ENCODE measurements at regions not wholly inside any gene's neighbourhood (a gene's known extent, or its start where the extent isn't known, plus 50 kb on each side); places are given as distances from the start of the nearest gene placed in this dataset.

- TF ChIP-seq CTCF (IDR thresholded peaks at IDR 0.05; ENCODE audit: poor library complexity) (no peak), EZH2phosphoT487 (IDR thresholded peaks at IDR 0.05; ENCODE audit: low read depth, severe bottlenecking, unreplicated experiment) (no peak), EZH2 (IDR thresholded peaks at IDR 0.05; ENCODE audit: borderline replicate concordance) (no peak)
- no peaks in the 10 kb centered on the region for H3K9me3 ChIP-seq (ENCODE audit: low read depth)
- DNase-seq (ENCODE audit: low spot score), result no peak
- 91% methylated on average over 6 of the region's 6 CpGs for WGBS (ENCODE audit: low lambda C conversion rate, missing lambda C conversion rate)
- H2AFZ ChIP-seq, result no peak overlapping the region
- no peaks in the 10 kb centered on the region for H3K27me3 ChIP-seq
- no peaks in the 10 kb centered on the region for H3K4me1 ChIP-seq (ENCODE audit: insufficient read depth)
- no peaks in the 10 kb centered on the region for H3K9me2 ChIP-seq (replicated peaks; ENCODE audit: insufficient read depth)
- H3K4me2 ChIP-seq, result no peak overlapping the region
- no peaks in the 10 kb centered on the region for H3K36me3 ChIP-seq (replicated peaks; ENCODE audit: insufficient read depth, low read depth)
- H3K4me3 ChIP-seq, result no peak overlapping the region
- no peak overlapping the region for H3K27ac ChIP-seq
- no peaks in the 10 kb centered on the region for H3K79me2 ChIP-seq
- no peaks in the 10 kb centered on the region for H4K20me1 ChIP-seq (ENCODE audit: insufficient read depth, poor library complexity, severe bottlenecking)
These were observed 116.6 kb upstream of the PZP start for GRCh38 chr12:9324782-9325181.

GRCh38 chr12:9323144-9323681 is 115.0 kb upstream of the PZP start:
- no peaks in the 10 kb centered on the region for H3K27me3 ChIP-seq
- H2AFZ ChIP-seq, result no peak overlapping the region
- DNase-seq (ENCODE audit: low spot score), result no peak
- H3K27ac ChIP-seq, result no peak overlapping the region
- H3K36me3 ChIP-seq (replicated peaks; ENCODE audit: insufficient read depth, low read depth), result no peaks in the 10 kb centered on the region
- no peak overlapping the region for H3K4me3 ChIP-seq
- no peaks in the 10 kb centered on the region for H3K9me3 ChIP-seq (ENCODE audit: low read depth)
- H3K4me2 ChIP-seq, result no peak overlapping the region
- H3K4me1 ChIP-seq (ENCODE audit: insufficient read depth), result no peaks in the 10 kb centered on the region
- no peaks in the 10 kb centered on the region for H3K9me2 ChIP-seq (replicated peaks; ENCODE audit: insufficient read depth)
- H4K20me1 ChIP-seq (ENCODE audit: insufficient read depth, poor library complexity, severe bottlenecking), result no peaks in the 10 kb centered on the region
- WGBS (ENCODE audit: low lambda C conversion rate, missing lambda C conversion rate), result 45% methylated on average over 5 of the region's 5 CpGs
- no peaks in the 10 kb centered on the region for H3K79me2 ChIP-seq
- TF ChIP-seq EZH2 (IDR thresholded peaks at IDR 0.05; ENCODE audit: borderline replicate concordance), result no peak
- no peak for TF ChIP-seq CTCF (IDR thresholded peaks at IDR 0.05; ENCODE audit: poor library complexity)
- no peak for TF ChIP-seq EZH2phosphoT487 (IDR thresholded peaks at IDR 0.05; ENCODE audit: low read depth, severe bottlenecking, unreplicated experiment)

GRCh38 chr12:9319842-9320173 is 111.6 kb upstream of the PZP start:
- no peak overlapping the region for H3K27ac ChIP-seq
- no peaks in the 10 kb centered on the region for H3K9me2 ChIP-seq (replicated peaks; ENCODE audit: insufficient read depth)
- DNase-seq (ENCODE audit: low spot score), result no peak
- H3K79me2 ChIP-seq, result no peaks in the 10 kb centered on the region
- H3K9me3 ChIP-seq (ENCODE audit: low read depth), result no peaks in the 10 kb centered on the region
- no peaks in the 10 kb centered on the region for H3K36me3 ChIP-seq (replicated peaks; ENCODE audit: insufficient read depth, low read depth)
- WGBS (ENCODE audit: low lambda C conversion rate, missing lambda C conversion rate), result 27% methylated on average over 3 of the region's 3 CpGs
- H3K4me1 ChIP-seq (ENCODE audit: insufficient read depth), result no peaks in the 10 kb centered on the region
- TF ChIP-seq CTCF (IDR thresholded peaks at IDR 0.05; ENCODE audit: poor library complexity) (no peak), EZH2 (IDR thresholded peaks at IDR 0.05; ENCODE audit: borderline replicate concordance) (no peak), EZH2phosphoT487 (IDR thresholded peaks at IDR 0.05; ENCODE audit: low read depth, severe bottlenecking, unreplicated experiment) (no peak)
- H2AFZ ChIP-seq, result no peak overlapping the region
- H3K27me3 ChIP-seq, result no peaks in the 10 kb centered on the region
- no peaks in the 10 kb centered on the region for H4K20me1 ChIP-seq (ENCODE audit: insufficient read depth, poor library complexity, severe bottlenecking)
- H3K4me2 ChIP-seq, result no peak overlapping the region
- no peak overlapping the region for H3K4me3 ChIP-seq
